HepG2 (cell line): ENCODE measurements at regions not wholly inside any gene's neighbourhood (a gene's known extent, or its start where the extent isn't known, plus 50 kb on each side); places are given as distances from the start of the nearest gene placed in this dataset.
A peak's percentile ranks its signal among the peaks of the same experiment; 100 is the strongest.

Experiments
- FLYWCH1 ChIP-seq: sonication (generic); formaldehyde crosslinking; IDR thresholded peaks from 2 replicates; pipeline ENCODE4 v1.8.1; 2023; ENCODE audit warnings: mild to moderate bottlenecking, missing genetic modification reagents
- FOXJ3 ChIP-seq: sonication (generic); formaldehyde crosslinking; IDR thresholded peaks from 2 replicates; pipeline ENCODE4 v1.4.0; 2020; ENCODE audit warnings: missing genetic modification reagents, mild to moderate bottlenecking, borderline replicate concordance
- ISL2 ChIP-seq: sonication (generic); formaldehyde crosslinking; IDR thresholded peaks from 2 replicates; pipeline ENCODE4 v1.5.0; 2020; ENCODE audit warnings: missing genetic modification reagents
- KMT2B ChIP-seq: IDR thresholded peaks from 2 replicates; pipeline ENCODE4 v1.6.1; 2016; ENCODE audit warnings: missing genetic modification reagents, missing compliant biosample characterization
- MATR3 ChIP-seq: sonication (generic); formaldehyde crosslinking; IDR thresholded peaks from 2 replicates; pipeline ENCODE4 v1.4.0; 2020; ENCODE audit warnings: missing genetic modification reagents
- NFE2L1 ChIP-seq: sonication (generic); formaldehyde crosslinking; IDR thresholded peaks from 2 replicates; pipeline ENCODE4 v1.4.0; 2020; ENCODE audit warnings: missing genetic modification reagents, mild to moderate bottlenecking, borderline replicate concordance
- PLRG1 ChIP-seq: fragments of 450-650 bp; conservative IDR thresholded peaks from 2 replicates; pipeline ENCODE4 v1.6.1; 2016
- POLR2AphosphoS5 ChIP-seq: IDR thresholded peaks from 2 replicates; pipeline ENCODE4 v1.6.1; 2012; ENCODE audit warnings: low read depth, low read length
- RBAK ChIP-seq: sonication (generic); formaldehyde crosslinking; IDR thresholded peaks from 2 replicates; pipeline ENCODE4 v1.5.1; 2020; ENCODE audit warnings: mild to moderate bottlenecking, missing genetic modification reagents
- REL ChIP-seq: sonication (generic); formaldehyde crosslinking; conservative IDR thresholded peaks from 2 replicates; pipeline ENCODE4 v1.8.0; 2022; ENCODE audit warnings: mild to moderate bottlenecking, missing genetic modification reagents, moderate library complexity
- TMF1 ChIP-seq: sonication (generic); formaldehyde crosslinking; IDR thresholded peaks from 2 replicates; pipeline ENCODE4 v1.8.1; 2022; ENCODE audit warnings: low read depth, missing genetic modification reagents
- ZBTB2 ChIP-seq: sonication (generic); formaldehyde crosslinking; IDR thresholded peaks from 2 replicates; pipeline ENCODE4 v1.8.0; 2022; ENCODE audit warnings: low read depth, missing genetic modification reagents
- ZFP36L1 ChIP-seq: sonication (generic); formaldehyde crosslinking; IDR thresholded peaks from 2 replicates; pipeline ENCODE4 v1.8.0; 2022; ENCODE audit warnings: mild to moderate bottlenecking, missing genetic modification reagents, moderate library complexity
- ZKSCAN1 ChIP-seq: fragments of 150-350 bp; IDR thresholded peaks from 2 replicates; pipeline ENCODE4 v1.6.1; 2014; ENCODE audit warnings: low read length
- ZMAT3 ChIP-seq: sonication (generic); formaldehyde crosslinking; conservative IDR thresholded peaks from 2 replicates; pipeline ENCODE4 v1.7.0; 2021; ENCODE audit warnings: missing genetic modification reagents
- ZNF350 ChIP-seq: sonication (generic); formaldehyde crosslinking; IDR thresholded peaks from 2 replicates; pipeline ENCODE4 v1.4.0; 2020; ENCODE audit warnings: mild to moderate bottlenecking, low read depth, missing genetic modification reagents, borderline replicate concordance
- ZNF441 ChIP-seq: sonication (generic); formaldehyde crosslinking; IDR thresholded peaks from 2 replicates; pipeline ENCODE4 v1.7.0; 2021; ENCODE audit warnings: missing genetic modification reagents, borderline replicate concordance
- ZNF644 ChIP-seq: IDR thresholded peaks from 2 replicates; pipeline ENCODE4 v1.6.1; 2016; ENCODE audit warnings: low read depth
- TF ChIP-seq, protein P1 (sequence below): fragments of 450-650 bp; IDR thresholded peaks from 2 replicates; pipeline ENCODE4 v1.6.1; 2017; ENCODE audit warnings: mild to moderate bottlenecking
- TF ChIP-seq, protein P2 (sequence below): sonication (generic); formaldehyde crosslinking; IDR thresholded peaks from 2 replicates; pipeline ENCODE4 v1.4.0; 2020; ENCODE audit warnings: missing genetic modification reagents, borderline replicate concordance
- TF ChIP-seq, protein P3 (sequence below): IDR thresholded peaks from 2 replicates; pipeline ENCODE4 v1.6.1; 2012; ENCODE audit warnings: inconsistent platforms
- TF ChIP-seq, protein P4 (sequence below): sonication (generic); formaldehyde crosslinking; IDR thresholded peaks from 2 replicates; pipeline ENCODE4 v1.4.0; 2020; ENCODE audit warnings: missing genetic modification reagents

DNA sequence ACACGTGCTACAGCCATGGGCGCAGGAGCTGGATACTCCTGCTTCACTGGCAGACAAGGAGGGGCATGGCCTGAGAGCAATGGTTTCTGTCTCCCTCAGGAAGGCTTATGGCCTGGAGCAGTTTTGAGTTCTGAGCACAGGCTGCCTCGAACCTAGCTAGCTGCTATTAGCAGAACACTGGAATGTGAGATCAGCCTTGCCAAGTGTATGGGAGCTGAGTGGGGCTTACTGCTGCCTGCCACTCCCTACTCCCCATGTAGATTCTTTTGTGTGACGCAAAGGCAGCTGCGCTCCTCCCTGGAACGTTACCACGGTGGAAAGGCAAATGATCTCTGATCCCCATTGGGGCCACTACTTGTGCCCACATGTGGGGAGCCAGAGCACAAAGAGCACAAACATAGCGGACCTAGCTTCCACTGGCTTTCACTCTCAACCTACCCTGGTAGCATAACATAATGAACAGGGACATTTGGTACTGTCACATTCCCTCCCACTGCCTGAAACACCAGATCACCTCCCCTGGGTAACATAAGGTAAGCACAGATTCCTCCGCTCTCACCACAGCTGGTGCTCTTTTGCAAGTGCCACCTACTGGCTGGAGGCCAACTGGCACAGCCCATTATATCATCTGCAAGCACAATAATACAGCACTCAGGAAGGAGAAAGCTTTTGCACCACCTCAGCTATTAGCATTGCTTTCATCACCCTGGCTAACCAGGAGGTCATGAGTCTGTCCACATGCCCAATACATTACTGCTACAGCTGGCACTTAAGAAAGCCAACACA lies 84.6 kb upstream of the GUCY1A2 start (continued):
- TF ChIP-seq, protein P1, sequence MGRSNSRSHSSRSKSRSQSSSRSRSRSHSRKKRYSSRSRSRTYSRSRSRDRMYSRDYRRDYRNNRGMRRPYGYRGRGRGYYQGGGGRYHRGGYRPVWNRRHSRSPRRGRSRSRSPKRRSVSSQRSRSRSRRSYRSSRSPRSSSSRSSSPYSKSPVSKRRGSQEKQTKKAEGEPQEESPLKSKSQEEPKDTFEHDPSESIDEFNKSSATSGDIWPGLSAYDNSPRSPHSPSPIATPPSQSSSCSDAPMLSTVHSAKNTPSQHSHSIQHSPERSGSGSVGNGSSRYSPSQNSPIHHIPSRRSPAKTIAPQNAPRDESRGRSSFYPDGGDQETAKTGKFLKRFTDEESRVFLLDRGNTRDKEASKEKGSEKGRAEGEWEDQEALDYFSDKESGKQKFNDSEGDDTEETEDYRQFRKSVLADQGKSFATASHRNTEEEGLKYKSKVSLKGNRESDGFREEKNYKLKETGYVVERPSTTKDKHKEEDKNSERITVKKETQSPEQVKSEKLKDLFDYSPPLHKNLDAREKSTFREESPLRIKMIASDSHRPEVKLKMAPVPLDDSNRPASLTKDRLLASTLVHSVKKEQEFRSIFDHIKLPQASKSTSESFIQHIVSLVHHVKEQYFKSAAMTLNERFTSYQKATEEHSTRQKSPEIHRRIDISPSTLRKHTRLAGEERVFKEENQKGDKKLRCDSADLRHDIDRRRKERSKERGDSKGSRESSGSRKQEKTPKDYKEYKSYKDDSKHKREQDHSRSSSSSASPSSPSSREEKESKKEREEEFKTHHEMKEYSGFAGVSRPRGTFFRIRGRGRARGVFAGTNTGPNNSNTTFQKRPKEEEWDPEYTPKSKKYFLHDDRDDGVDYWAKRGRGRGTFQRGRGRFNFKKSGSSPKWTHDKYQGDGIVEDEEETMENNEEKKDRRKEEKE, result no peak
- TF ChIP-seq ZNF350, result no peak
- no peak for TF ChIP-seq ZMAT3
- no peak for TF ChIP-seq TMF1 (CRISPR knock-in tag)
- TF ChIP-seq ZNF644, result peak; percentile 17; the same call in 1 of the 2 replicates
- no peak for TF ChIP-seq RBAK (CRISPR knock-in tag)
- no peak for TF ChIP-seq KMT2B (CRISPR knock-in tag)
- no peak for TF ChIP-seq PLRG1
- no peak for TF ChIP-seq ISL2 (CRISPR knock-in tag)
- TF ChIP-seq, protein P2, sequence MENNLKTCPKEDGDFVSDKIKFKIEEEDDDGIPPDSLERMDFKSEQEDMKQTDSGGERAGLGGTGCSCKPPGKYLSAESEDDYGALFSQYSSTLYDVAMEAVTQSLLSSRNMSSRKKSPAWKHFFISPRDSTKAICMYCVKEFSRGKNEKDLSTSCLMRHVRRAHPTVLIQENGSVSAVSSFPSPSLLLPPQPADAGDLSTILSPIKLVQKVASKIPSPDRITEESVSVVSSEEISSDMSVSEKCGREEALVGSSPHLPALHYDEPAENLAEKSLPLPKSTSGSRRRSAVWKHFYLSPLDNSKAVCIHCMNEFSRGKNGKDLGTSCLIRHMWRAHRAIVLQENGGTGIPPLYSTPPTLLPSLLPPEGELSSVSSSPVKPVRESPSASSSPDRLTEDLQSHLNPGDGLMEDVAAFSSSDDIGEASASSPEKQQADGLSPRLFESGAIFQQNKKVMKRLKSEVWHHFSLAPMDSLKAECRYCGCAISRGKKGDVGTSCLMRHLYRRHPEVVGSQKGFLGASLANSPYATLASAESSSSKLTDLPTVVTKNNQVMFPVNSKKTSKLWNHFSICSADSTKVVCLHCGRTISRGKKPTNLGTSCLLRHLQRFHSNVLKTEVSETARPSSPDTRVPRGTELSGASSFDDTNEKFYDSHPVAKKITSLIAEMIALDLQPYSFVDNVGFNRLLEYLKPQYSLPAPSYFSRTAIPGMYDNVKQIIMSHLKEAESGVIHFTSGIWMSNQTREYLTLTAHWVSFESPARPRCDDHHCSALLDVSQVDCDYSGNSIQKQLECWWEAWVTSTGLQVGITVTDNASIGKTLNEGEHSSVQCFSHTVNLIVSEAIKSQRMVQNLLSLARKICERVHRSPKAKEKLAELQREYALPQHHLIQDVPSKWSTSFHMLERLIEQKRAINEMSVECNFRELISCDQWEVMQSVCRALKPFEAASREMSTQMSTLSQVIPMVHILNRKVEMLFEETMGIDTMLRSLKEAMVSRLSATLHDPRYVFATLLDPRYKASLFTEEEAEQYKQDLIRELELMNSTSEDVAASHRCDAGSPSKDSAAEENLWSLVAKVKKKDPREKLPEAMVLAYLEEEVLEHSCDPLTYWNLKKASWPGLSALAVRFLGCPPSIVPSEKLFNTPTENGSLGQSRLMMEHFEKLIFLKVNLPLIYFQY, result no peak
- TF ChIP-seq POLR2AphosphoS5, result no peak
- TF ChIP-seq, protein P3, sequence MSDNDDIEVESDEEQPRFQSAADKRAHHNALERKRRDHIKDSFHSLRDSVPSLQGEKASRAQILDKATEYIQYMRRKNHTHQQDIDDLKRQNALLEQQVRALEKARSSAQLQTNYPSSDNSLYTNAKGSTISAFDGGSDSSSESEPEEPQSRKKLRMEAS, result 0 out of 2 replicates have a peak, but pooled peaks have one; percentile 28
- TF ChIP-seq REL, result no peak
- TF ChIP-seq FOXJ3 (CRISPR knock-in tag), result no peak
- TF ChIP-seq ZNF441 (CRISPR knock-in tag), result no peak
- TF ChIP-seq ZFP36L1 (CRISPR knock-in tag), result no peak
- no peak for TF ChIP-seq FLYWCH1 (CRISPR knock-in tag)
- no peak for TF ChIP-seq ZKSCAN1
- TF ChIP-seq, protein P4, sequence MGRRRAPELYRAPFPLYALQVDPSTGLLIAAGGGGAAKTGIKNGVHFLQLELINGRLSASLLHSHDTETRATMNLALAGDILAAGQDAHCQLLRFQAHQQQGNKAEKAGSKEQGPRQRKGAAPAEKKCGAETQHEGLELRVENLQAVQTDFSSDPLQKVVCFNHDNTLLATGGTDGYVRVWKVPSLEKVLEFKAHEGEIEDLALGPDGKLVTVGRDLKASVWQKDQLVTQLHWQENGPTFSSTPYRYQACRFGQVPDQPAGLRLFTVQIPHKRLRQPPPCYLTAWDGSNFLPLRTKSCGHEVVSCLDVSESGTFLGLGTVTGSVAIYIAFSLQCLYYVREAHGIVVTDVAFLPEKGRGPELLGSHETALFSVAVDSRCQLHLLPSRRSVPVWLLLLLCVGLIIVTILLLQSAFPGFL (CRISPR knock-in tag), result no peak
- TF ChIP-seq MATR3 (CRISPR knock-in tag), result no peak
- no peak for TF ChIP-seq NFE2L1
- no peak for TF ChIP-seq ZBTB2
